ENCODE measurements at regions not wholly inside any gene's neighbourhood (a gene's known extent, or its start where the extent isn't known, plus 50 kb on each side); places are given as distances from the start of the nearest gene placed in this dataset.

GRCh38 chr3:152695840-152696239, 139.1 kb upstream of the P2RY1 start:
- CTCF ChIA-PET, result no interaction called here
- DNase-seq, result no peak
- Mint-ChIP-seq H3K36me3 (ENCODE audit: low read depth) (no peaks in the 10 kb centered on the region), H3K27ac (no peak overlapping the region), H3K4me1 (ENCODE audit: low read depth) (no peaks in the 10 kb centered on the region), H3K4me3 (no peak overlapping the region), H3K9me3 (no peaks in the 10 kb centered on the region), H3K27me3 (no peaks in the 10 kb centered on the region)
- intact Hi-C loops (cut with micrococcal nuclease), result no loop called here
- no peak for ATAC-seq
- TF ChIP-seq, protein P1, sequence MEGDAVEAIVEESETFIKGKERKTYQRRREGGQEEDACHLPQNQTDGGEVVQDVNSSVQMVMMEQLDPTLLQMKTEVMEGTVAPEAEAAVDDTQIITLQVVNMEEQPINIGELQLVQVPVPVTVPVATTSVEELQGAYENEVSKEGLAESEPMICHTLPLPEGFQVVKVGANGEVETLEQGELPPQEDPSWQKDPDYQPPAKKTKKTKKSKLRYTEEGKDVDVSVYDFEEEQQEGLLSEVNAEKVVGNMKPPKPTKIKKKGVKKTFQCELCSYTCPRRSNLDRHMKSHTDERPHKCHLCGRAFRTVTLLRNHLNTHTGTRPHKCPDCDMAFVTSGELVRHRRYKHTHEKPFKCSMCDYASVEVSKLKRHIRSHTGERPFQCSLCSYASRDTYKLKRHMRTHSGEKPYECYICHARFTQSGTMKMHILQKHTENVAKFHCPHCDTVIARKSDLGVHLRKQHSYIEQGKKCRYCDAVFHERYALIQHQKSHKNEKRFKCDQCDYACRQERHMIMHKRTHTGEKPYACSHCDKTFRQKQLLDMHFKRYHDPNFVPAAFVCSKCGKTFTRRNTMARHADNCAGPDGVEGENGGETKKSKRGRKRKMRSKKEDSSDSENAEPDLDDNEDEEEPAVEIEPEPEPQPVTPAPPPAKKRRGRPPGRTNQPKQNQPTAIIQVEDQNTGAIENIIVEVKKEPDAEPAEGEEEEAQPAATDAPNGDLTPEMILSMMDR (IDR thresholded peaks at IDR 0.05), result no peak
- POLR2A ChIA-PET, result no interaction called here

- POLR2A ChIA-PET, result no interaction called here
- CTCF ChIA-PET, result no interaction called here
- Mint-ChIP-seq H3K4me3 (no peak overlapping the region), H3K9me3 (no peaks in the 10 kb centered on the region), H3K4me1 (ENCODE audit: low read depth) (no peaks in the 10 kb centered on the region), H3K36me3 (ENCODE audit: low read depth) (no peaks in the 10 kb centered on the region), H3K27ac (no peak overlapping the region), H3K27me3 (no peaks in the 10 kb centered on the region)
- TF ChIP-seq, protein P1 (IDR thresholded peaks at IDR 0.05), result no peak
- DNase-seq (no peak), ATAC-seq (no peak)
- intact Hi-C loops (cut with micrococcal nuclease), result no loop called here
These were observed 138.0 kb upstream of the P2RY1 start for GRCh38 chr3:152696962-152697361.

GRCh38 chr3:152703245-152703890, 131.6 kb upstream of the P2RY1 start:
- CTCF ChIA-PET, result interaction anchor here (1.1 kb wide), 1 partner anchor 9 kb away, joined by 3 read pairs; no protein-coding TSS in a partner anchor
- no peaks in the 10 kb centered on the region for H3K9me3 Mint-ChIP-seq
- TF ChIP-seq, protein P1 (IDR thresholded peaks at IDR 0.05), result no peak
- intact Hi-C loops (cut with micrococcal nuclease), result no loop called here
- H3K27me3 Mint-ChIP-seq, result no peaks in the 10 kb centered on the region
- H3K4me1 Mint-ChIP-seq (ENCODE audit: low read depth), result no peaks in the 10 kb centered on the region
- H3K27ac Mint-ChIP-seq, result no peak overlapping the region
- ATAC-seq (peak; percentile 67), DNase-seq (no peak)
- POLR2A ChIA-PET, result no interaction called here
- no peak overlapping the region for H3K4me3 Mint-ChIP-seq
- no peaks in the 10 kb centered on the region for H3K36me3 Mint-ChIP-seq (ENCODE audit: low read depth)

DNA sequence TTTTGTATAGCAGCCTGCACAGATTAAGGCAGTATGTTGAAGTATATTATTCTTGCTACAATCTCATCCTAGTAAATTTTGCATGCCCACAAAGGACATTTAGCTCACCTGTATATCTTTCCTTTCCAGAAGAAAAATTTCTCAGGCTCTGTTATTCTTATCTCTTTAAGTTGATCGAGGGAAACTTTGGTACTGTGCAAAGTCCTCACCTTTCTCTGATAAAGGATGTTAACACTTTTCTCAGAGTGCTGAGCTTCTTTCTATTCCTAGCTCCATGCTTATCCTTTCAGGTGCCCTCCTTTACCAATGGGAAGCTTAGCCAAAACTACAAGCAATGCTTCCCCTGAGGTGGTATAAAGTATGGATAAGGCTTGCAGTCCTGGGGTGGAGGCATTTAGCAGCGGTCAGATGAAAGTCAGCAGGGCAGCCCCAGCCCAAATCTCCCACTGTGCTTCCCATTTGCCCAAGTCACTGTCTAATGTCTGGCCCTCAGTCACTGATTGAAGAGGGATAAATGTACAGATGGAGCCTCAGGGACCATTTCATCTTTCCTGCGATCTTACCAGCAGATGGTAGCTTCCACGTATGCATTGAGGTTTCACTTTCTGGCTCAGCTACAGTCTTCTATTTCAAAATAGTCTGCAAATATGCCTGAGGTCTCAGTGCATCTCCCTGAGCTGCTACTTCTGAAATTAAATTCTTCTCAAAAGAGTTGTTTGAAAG, 127.8 kb upstream of the P2RY1 start:
- CTCF ChIA-PET, result interaction anchor here (1.7 kb wide), 1 partner anchor 229 kb away, joined by 3 read pairs; no protein-coding TSS in a partner anchor
- DNase-seq, result no peak
- POLR2A ChIA-PET, result no interaction called here
- H3K36me3 Mint-ChIP-seq (ENCODE audit: low read depth), result no peaks in the 10 kb centered on the region
- no peak overlapping the region for H3K27ac Mint-ChIP-seq
- no peaks in the 10 kb centered on the region for H3K4me1 Mint-ChIP-seq (ENCODE audit: low read depth)
- H3K4me3 Mint-ChIP-seq, result no peak overlapping the region
- H3K9me3 Mint-ChIP-seq, result no peaks in the 10 kb centered on the region
- intact Hi-C loops (cut with micrococcal nuclease), result no loop called here
- no peaks in the 10 kb centered on the region for H3K27me3 Mint-ChIP-seq
- TF ChIP-seq, protein P1 (IDR thresholded peaks at IDR 0.05), result no peak
- ATAC-seq, result no peak

DNA sequence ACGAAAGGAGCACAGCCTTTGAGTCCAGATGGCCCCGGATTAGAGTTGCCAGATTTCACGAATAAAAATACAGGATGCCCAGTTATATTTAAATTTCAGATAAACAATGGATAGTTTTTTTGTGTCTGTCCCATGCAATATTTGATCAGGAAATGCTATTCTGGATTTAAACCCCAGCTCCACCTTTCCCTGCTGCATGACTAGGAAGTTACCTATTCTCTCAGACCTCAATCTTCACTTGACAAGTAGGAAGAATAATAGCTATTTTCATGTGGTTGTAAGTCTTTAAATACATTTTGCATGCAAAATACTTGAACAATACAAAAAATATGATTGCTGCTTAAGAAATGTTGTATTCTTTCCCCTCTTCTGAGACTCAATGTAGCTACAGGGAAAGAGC, 125.3 kb upstream of the P2RY1 start:
- Mint-ChIP-seq H3K27ac (no peak overlapping the region), H3K9me3 (no peaks in the 10 kb centered on the region), H3K36me3 (ENCODE audit: low read depth) (no peaks in the 10 kb centered on the region), H3K4me1 (ENCODE audit: low read depth) (no peaks in the 10 kb centered on the region), H3K4me3 (no peak overlapping the region), H3K27me3 (no peaks in the 10 kb centered on the region)
- DNase-seq (no peak), ATAC-seq (no peak)
- POLR2A ChIA-PET, result no interaction called here
- CTCF ChIA-PET, result no interaction called here
- TF ChIP-seq, protein P1 (IDR thresholded peaks at IDR 0.05), result no peak
- intact Hi-C loops (cut with micrococcal nuclease), result no loop called here
